Hepatocyte (in vitro differentiated cells): ENCODE measurements at regions not wholly inside any gene's neighbourhood (a gene's known extent, or its start where the extent isn't known, plus 50 kb on each side); places are given as distances from the start of the nearest gene placed in this dataset.

Source experiments
- EZH2 ChIP-seq: fragments of 200-600 bp; sonication (generic); IDR thresholded peaks from 2 replicates; pipeline ENCODE4 v1.6.1; 2016; ENCODE audit warnings: antibody characterized with exemption, mild to moderate bottlenecking, borderline replicate concordance
- EZH2phosphoT487 ChIP-seq: fragments of 200-600 bp; sonication (generic); IDR thresholded peaks from one replicate; pipeline ENCODE4 v1.6.1; 2018; ENCODE audit warnings: antibody characterized with exemption, mild to moderate bottlenecking, low read depth, moderate library complexity; ENCODE audit not compliant: unreplicated experiment, severe bottlenecking
- TF ChIP-seq, protein P1 (sequence below): fragments of 200-600 bp; sonication (generic); IDR thresholded peaks from 2 replicates; pipeline ENCODE4 v1.5.1; 2016; ENCODE audit warnings: antibody characterized with exemption, mild to moderate bottlenecking; ENCODE audit not compliant: poor library complexity

GRCh38 chr6:148242180-148242579, 100.5 kb upstream of the SASH1 start:
- TF ChIP-seq, protein P1, sequence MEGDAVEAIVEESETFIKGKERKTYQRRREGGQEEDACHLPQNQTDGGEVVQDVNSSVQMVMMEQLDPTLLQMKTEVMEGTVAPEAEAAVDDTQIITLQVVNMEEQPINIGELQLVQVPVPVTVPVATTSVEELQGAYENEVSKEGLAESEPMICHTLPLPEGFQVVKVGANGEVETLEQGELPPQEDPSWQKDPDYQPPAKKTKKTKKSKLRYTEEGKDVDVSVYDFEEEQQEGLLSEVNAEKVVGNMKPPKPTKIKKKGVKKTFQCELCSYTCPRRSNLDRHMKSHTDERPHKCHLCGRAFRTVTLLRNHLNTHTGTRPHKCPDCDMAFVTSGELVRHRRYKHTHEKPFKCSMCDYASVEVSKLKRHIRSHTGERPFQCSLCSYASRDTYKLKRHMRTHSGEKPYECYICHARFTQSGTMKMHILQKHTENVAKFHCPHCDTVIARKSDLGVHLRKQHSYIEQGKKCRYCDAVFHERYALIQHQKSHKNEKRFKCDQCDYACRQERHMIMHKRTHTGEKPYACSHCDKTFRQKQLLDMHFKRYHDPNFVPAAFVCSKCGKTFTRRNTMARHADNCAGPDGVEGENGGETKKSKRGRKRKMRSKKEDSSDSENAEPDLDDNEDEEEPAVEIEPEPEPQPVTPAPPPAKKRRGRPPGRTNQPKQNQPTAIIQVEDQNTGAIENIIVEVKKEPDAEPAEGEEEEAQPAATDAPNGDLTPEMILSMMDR = no peak
- no peak for TF ChIP-seq EZH2phosphoT487
- TF ChIP-seq EZH2 = no peak
